ENCODE measurements at regions not wholly inside any gene's neighbourhood (a gene's known extent, or its start where the extent isn't known, plus 50 kb on each side); places are given as distances from the start of the nearest gene placed in this dataset.

- H3K79me2 ChIP-seq (ENCODE audit: insufficient read depth, low read depth): no peaks in the 10 kb centered on the region
Observed at GRCh38 chr18:38046651-38047050, 481.1 kb upstream of the CELF4 start.

DNA sequence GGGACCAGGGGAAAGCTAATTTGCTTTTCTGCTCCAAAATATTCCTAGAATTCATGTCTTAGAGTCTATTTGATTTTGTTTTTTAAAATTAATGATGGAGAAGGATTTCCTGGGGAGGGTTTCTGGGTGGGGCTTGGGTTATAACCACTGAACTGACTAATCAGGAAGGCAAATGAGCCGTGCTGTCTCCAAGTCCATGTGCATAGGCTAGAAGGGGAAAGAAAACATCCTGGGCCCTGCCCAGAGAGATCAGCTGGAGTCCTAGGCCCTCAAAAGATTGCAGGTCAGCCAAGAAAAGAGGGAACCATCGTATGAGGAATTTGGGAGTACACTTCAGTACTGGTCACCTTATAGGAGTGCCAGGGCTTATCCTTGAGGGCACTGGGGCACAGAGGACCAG, 480.2 kb upstream of the CELF4 start:
- Histone ChIP-seq H3K4me3 (IDR thresholded peaks at IDR 0.05; ENCODE audit: insufficient read depth, low read depth, low read length) (no peak overlapping the region), H4K20me1 (ENCODE audit: insufficient read depth) (no peaks in the 10 kb centered on the region), H2AFZ (ENCODE audit: low read depth) (no peak overlapping the region), H3K27ac (no peak overlapping the region), H3K4me1 (ENCODE audit: low read depth, poor library complexity, severe bottlenecking) (no peaks in the 10 kb centered on the region), H3K27me3 (ENCODE audit: insufficient read depth, low read depth) (no peaks in the 10 kb centered on the region), H3K9ac (no peak overlapping the region), H3K4me2 (no peak overlapping the region), H3K36me3 (ENCODE audit: insufficient read depth) (no peaks in the 10 kb centered on the region), H3K79me2 (ENCODE audit: insufficient read depth, low read depth) (no peaks in the 10 kb centered on the region)
- TF ChIP-seq, protein P1, sequence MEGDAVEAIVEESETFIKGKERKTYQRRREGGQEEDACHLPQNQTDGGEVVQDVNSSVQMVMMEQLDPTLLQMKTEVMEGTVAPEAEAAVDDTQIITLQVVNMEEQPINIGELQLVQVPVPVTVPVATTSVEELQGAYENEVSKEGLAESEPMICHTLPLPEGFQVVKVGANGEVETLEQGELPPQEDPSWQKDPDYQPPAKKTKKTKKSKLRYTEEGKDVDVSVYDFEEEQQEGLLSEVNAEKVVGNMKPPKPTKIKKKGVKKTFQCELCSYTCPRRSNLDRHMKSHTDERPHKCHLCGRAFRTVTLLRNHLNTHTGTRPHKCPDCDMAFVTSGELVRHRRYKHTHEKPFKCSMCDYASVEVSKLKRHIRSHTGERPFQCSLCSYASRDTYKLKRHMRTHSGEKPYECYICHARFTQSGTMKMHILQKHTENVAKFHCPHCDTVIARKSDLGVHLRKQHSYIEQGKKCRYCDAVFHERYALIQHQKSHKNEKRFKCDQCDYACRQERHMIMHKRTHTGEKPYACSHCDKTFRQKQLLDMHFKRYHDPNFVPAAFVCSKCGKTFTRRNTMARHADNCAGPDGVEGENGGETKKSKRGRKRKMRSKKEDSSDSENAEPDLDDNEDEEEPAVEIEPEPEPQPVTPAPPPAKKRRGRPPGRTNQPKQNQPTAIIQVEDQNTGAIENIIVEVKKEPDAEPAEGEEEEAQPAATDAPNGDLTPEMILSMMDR (conservative IDR thresholded peaks at IDR 0.05; ENCODE audit: low read depth, low read length): no peak

More at GRCh38 chr18:38046651-38047050, 481.1 kb upstream of the CELF4 start:
- H3K36me3 ChIP-seq (ENCODE audit: insufficient read depth): no peaks in the 10 kb centered on the region
- no peak overlapping the region for H3K4me3 ChIP-seq (IDR thresholded peaks at IDR 0.05; ENCODE audit: insufficient read depth, low read depth, low read length)
- H3K4me1 ChIP-seq (ENCODE audit: low read depth, poor library complexity, severe bottlenecking): no peaks in the 10 kb centered on the region
- no peak overlapping the region for H3K27ac ChIP-seq
- no peak overlapping the region for H3K4me2 ChIP-seq
- H3K27me3 ChIP-seq (ENCODE audit: insufficient read depth, low read depth): no peaks in the 10 kb centered on the region
- no peak overlapping the region for H2AFZ ChIP-seq (ENCODE audit: low read depth)
- TF ChIP-seq, protein P1 (conservative IDR thresholded peaks at IDR 0.05; ENCODE audit: low read depth, low read length): no peak
- no peak overlapping the region for H3K9ac ChIP-seq
- H4K20me1 ChIP-seq (ENCODE audit: insufficient read depth): no peaks in the 10 kb centered on the region

DNA sequence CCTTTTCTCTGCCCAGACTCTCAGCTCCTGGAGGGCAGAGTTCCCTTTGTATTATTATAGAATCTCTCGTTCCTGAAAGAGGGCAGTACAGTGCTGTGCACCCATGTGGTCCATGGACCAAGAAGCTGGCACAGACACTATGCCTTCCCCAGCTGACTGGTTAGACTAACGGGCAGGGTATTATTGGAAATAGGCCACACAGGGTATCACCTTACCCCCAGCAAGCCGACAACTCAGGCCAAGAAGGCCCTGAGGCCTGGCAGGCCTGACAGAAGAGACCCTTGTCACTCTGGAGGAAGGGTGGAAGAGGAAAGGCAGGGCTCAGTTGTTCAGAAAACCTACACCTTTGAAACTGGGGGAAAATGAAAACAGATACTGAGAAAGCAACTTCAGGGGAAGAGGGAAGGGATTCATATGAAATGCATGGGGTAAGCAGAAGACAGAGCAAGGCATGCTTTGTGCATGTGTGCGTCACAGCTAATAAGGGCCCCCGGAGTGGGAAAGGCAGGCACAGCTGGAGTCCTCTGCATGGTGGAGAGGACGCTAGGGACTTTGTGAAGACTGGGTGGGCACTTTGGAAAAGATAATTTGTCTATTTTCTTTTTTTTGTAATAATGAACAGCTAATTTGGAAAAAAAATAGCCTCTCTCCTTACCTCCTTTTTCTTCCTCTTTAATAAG, 476.8 kb upstream of the CELF4 start:
- Histone ChIP-seq H3K4me1 (ENCODE audit: low read depth, poor library complexity, severe bottlenecking) (no peaks in the 10 kb centered on the region), H2AFZ (ENCODE audit: low read depth) (no peak overlapping the region), H3K27me3 (ENCODE audit: insufficient read depth, low read depth) (no peaks in the 10 kb centered on the region), H3K79me2 (ENCODE audit: insufficient read depth, low read depth) (no peaks in the 10 kb centered on the region), H3K27ac (no peak overlapping the region), H3K9ac (no peak overlapping the region), H3K4me2 (no peak overlapping the region), H3K4me3 (IDR thresholded peaks at IDR 0.05; ENCODE audit: insufficient read depth, low read depth, low read length) (no peak overlapping the region), H3K36me3 (ENCODE audit: insufficient read depth) (no peaks in the 10 kb centered on the region), H4K20me1 (ENCODE audit: insufficient read depth) (no peaks in the 10 kb centered on the region)
- TF ChIP-seq, protein P1 (conservative IDR thresholded peaks at IDR 0.05; ENCODE audit: low read depth, low read length): no peak

DNA sequence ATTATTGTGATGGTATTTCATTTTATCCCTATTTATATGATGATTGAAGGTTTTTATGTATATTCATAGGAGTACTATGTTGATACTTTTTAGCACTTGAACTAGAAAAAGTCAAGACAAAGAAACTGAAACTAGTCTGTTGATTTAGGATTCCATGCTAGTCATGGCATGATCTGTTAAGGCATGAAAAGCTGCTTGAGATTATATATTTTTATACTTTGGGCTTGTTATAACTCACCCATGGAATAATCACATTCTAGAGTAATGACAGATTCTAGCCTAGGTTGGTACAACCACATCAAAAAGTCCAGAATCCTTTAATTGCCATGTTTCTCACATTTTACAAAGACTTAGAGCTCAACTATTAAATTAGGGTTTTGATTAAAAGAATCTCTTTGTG, 472.6 kb upstream of the CELF4 start:
- no peaks in the 10 kb centered on the region for H3K4me1 ChIP-seq (ENCODE audit: low read depth, poor library complexity, severe bottlenecking)
- H3K36me3 ChIP-seq (ENCODE audit: insufficient read depth): no peaks in the 10 kb centered on the region
- no peak overlapping the region for H2AFZ ChIP-seq (ENCODE audit: low read depth)
- H3K27ac ChIP-seq: no peak overlapping the region
- no peaks in the 10 kb centered on the region for H4K20me1 ChIP-seq (ENCODE audit: insufficient read depth)
- H3K79me2 ChIP-seq (ENCODE audit: insufficient read depth, low read depth): no peaks in the 10 kb centered on the region
- TF ChIP-seq, protein P1 (conservative IDR thresholded peaks at IDR 0.05; ENCODE audit: low read depth, low read length): no peak
- H3K4me2 ChIP-seq: no peak overlapping the region
- H3K4me3 ChIP-seq (IDR thresholded peaks at IDR 0.05; ENCODE audit: insufficient read depth, low read depth, low read length): no peak overlapping the region
- no peaks in the 10 kb centered on the region for H3K27me3 ChIP-seq (ENCODE audit: insufficient read depth, low read depth)
- no peak overlapping the region for H3K9ac ChIP-seq
